Mesendoderm (in vitro differentiated cells): ENCODE measurements at regions not wholly inside any gene's neighbourhood (a gene's known extent, or its start where the extent isn't known, plus 50 kb on each side); places are given as distances from the start of the nearest gene placed in this dataset.
"Not testable (repeated sequence)": the region's sequence is repeated elsewhere in the genome, so short reads cannot be mapped to it uniquely, and the experiment has no call there.

ENCODE experiments used
- DNase-seq: peaks from one replicate; pipeline ENCODE4 v3.0.0; 2013
- H2AK5ac ChIP-seq: 2 replicates; pipeline ENCODE4 v1.6.1; 2013; ENCODE audit warnings: low read length, inconsistent platforms
- H2BK120ac ChIP-seq: 2 replicates; pipeline ENCODE4 v1.6.1; 2013; ENCODE audit warnings: low read depth, mild to moderate bottlenecking, low read length, moderate library complexity, mixed read lengths
- H2BK15ac ChIP-seq: replicated peaks from 2 replicates; pipeline ENCODE4 v1.6.1; 2013; ENCODE audit warnings: low read depth, mild to moderate bottlenecking, moderate library complexity
- H2BK5ac ChIP-seq: 2 replicates; pipeline ENCODE4 v1.6.1; 2013; ENCODE audit warnings: low read length, inconsistent platforms
- H3K18ac ChIP-seq: 2 replicates; pipeline ENCODE4 v1.6.1; 2013; ENCODE audit warnings: mild to moderate bottlenecking, low read length, mixed read lengths
- H3K23ac ChIP-seq: one replicate; pipeline ENCODE4 v1.6.1; 2013; ENCODE audit warnings: low read length
- H3K27ac ChIP-seq: 2 replicates; pipeline ENCODE4 v1.5.1; 2013; ENCODE audit warnings: low read depth, mild to moderate bottlenecking, inconsistent platforms, low read length, moderate library complexity
- H3K27me3 ChIP-seq: 2 replicates; pipeline ENCODE4 v1.6.1; 2013; ENCODE audit warnings: low read length, control low read depth, mild to moderate bottlenecking, inconsistent platforms; ENCODE audit not compliant: insufficient read depth, poor library complexity
- H3K36me3 ChIP-seq: 2 replicates; pipeline ENCODE4 v1.6.1; 2013; ENCODE audit warnings: low read length, inconsistent platforms; ENCODE audit not compliant: control insufficient read depth, insufficient read depth
- H3K4ac ChIP-seq: one replicate; pipeline ENCODE4 v1.6.1; 2013; ENCODE audit warnings: low read depth, mild to moderate bottlenecking, low read length, moderate library complexity
- H3K4me1 ChIP-seq: 2 replicates; pipeline ENCODE4 v1.6.1; 2013; ENCODE audit warnings: low read depth, low read length, inconsistent platforms; ENCODE audit not compliant: control insufficient read depth
- H3K4me2 ChIP-seq: 2 replicates; pipeline ENCODE4 v1.6.1; 2013; ENCODE audit warnings: low read length
- H3K4me3 ChIP-seq: 2 replicates; pipeline ENCODE4 v1.5.1; 2013; ENCODE audit warnings: mild to moderate bottlenecking, low read length
- H3K56ac ChIP-seq: one replicate; pipeline ENCODE4 v1.6.1; 2013; ENCODE audit warnings: low read length
- H3K79me1 ChIP-seq: 2 replicates; pipeline ENCODE4 v1.6.1; 2013; ENCODE audit warnings: low read length, inconsistent platforms
- H3K79me2 ChIP-seq: 2 replicates; pipeline ENCODE4 v1.6.1; 2013; ENCODE audit warnings: mild to moderate bottlenecking, low read length; ENCODE audit not compliant: control insufficient read depth, insufficient read depth
- H3K9ac ChIP-seq: 2 replicates; pipeline ENCODE4 v1.6.1; 2013; ENCODE audit warnings: low read length, inconsistent platforms
- H4K5ac ChIP-seq: one replicate; pipeline ENCODE4 v1.6.1; 2013; ENCODE audit warnings: low read length
- H4K8ac ChIP-seq: one replicate; pipeline ENCODE4 v1.6.1; 2013; ENCODE audit warnings: low read depth, mild to moderate bottlenecking, control low read depth, low read length, moderate library complexity
- WGBS: extraction: QIAGEN DNeasy Blood & Tissue Kit; methylation state at CpG from one replicate; pipeline ENCODE4 v1.1.7; 2013; ENCODE audit warnings: low lambda C conversion rate, missing lambda C conversion rate; ENCODE audit not compliant: insufficient coverage; ENCODE audit errors: extremely low coverage; 5-methylcytosine and 5-hydroxymethylcytosine counted together

DNA sequence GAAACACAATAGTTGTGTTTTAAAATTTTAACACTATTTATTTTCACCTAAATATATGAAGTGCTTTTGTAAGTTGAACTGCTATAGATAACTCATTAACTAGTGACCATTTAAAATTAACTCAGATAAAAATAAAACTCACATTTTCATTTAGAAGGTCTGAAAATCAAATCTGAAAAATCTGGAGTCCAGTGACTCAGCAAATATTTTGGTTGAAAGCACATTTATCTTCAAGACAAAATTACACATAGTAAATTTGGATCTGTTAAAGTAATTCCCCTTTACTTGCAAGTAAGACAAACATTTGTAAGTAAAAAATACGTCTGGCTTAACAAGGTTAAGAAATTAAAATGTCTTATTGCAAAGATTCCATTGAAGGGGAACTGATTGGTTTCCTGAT, 589.1 kb downstream of the TRIML1 start:
- H3K27ac ChIP-seq, result no peak overlapping the region
- no peak overlapping the region for H2BK120ac ChIP-seq
- H3K79me1 ChIP-seq, result no peaks in the 10 kb centered on the region
- no peaks in the 10 kb centered on the region for H3K79me2 ChIP-seq
- no peaks in the 10 kb centered on the region for H3K27me3 ChIP-seq
- H2BK15ac ChIP-seq, result no peak overlapping the region
- no peak overlapping the region for H3K4me2 ChIP-seq
- H3K9ac ChIP-seq, result no peak overlapping the region
- WGBS, result no CpG with 5 or more reads among the region's 1 CpG
- H2AK5ac ChIP-seq, result no peak overlapping the region
- H2BK5ac ChIP-seq, result no peak overlapping the region
- H3K4ac ChIP-seq, result no peak overlapping the region
- no peaks in the 10 kb centered on the region for H3K4me1 ChIP-seq
- H3K23ac ChIP-seq, result no peak overlapping the region
- no peaks in the 10 kb centered on the region for H3K36me3 ChIP-seq
- DNase-seq, result no peak
- no peak overlapping the region for H3K4me3 ChIP-seq
- no peak overlapping the region for H3K18ac ChIP-seq
- H3K56ac ChIP-seq, result no peak overlapping the region
- H4K5ac ChIP-seq, result no peak overlapping the region
- no peak overlapping the region for H4K8ac ChIP-seq

DNA sequence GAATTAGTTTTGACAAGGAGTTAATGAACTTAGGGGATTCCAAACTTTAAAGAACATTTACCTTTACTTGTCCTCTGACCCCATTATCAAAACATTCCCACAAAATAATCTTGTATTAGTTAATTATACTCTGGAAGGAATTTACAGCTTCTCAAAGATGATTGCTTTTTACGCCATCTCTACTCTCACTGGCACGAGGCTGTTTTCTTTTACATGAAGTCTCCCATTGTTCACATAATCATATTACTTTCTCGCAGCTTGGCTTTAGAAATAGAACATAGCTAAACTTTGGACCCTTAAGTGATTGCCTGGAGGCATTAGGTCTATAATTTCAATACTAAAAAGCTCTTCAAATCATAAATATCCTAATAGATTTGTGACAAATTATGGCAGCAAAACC, 592.9 kb downstream of the TRIML1 start:
- Histone ChIP-seq H3K4me3 (no peak overlapping the region), H2BK120ac (no peak overlapping the region), H3K27ac (no peak overlapping the region), H3K36me3 (no peaks in the 10 kb centered on the region), H3K4me1 (no peaks in the 10 kb centered on the region), H2BK5ac (no peak overlapping the region), H3K18ac (no peak overlapping the region), H2BK15ac (no peak overlapping the region), H3K79me2 (no peaks in the 10 kb centered on the region), H3K27me3 (no peaks in the 10 kb centered on the region), H3K79me1 (no peaks in the 10 kb centered on the region), H3K4me2 (no peak overlapping the region), H3K23ac (no peak overlapping the region), H3K56ac (no peak overlapping the region), H4K8ac (no peak overlapping the region), H2AK5ac (no peak overlapping the region), H4K5ac (no peak overlapping the region), H3K4ac (no peak overlapping the region), H3K9ac (no peak overlapping the region)
- DNase-seq, result no peak
- no CpG with 5 or more reads among the region's 3 CpGs for WGBS

DNA sequence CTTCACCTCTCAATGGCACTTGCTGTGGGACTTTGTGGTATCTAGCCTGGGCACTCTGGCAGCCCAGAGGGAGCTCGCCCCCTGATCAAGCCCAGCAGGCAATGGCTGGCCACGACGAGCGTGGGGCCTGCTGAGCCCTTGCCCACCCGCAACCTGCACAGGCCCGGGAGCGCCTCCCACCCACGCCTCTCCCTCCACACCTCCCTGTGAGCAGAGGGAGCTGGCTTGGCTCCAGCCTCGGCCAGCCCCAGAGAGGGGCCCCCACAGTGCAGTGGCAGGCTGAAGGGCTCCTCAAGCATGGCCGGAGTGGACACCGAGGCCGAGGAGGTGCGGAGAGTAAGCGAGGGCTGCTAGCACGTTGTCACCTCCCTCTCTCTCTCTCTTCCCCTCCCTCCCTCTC, 595.8 kb downstream of the TRIML1 start:
- no peak overlapping the region for H2BK120ac ChIP-seq
- H3K27ac ChIP-seq, result no peak overlapping the region
- no peak overlapping the region for H3K4me3 ChIP-seq
- H3K4ac ChIP-seq, result no peak overlapping the region
- no peak for DNase-seq
- WGBS, result no CpG with 5 or more reads among the region's 15 CpGs
- H3K18ac ChIP-seq, result no peak overlapping the region
- no peak overlapping the region for H4K5ac ChIP-seq
- H4K8ac ChIP-seq, result no peak overlapping the region
- no peak overlapping the region for H3K23ac ChIP-seq
- H3K9ac ChIP-seq, result no peak overlapping the region
- no peak overlapping the region for H3K4me2 ChIP-seq
- H3K79me2 ChIP-seq, result no peaks in the 10 kb centered on the region
- H2BK15ac ChIP-seq, result no peak overlapping the region
- H3K4me1 ChIP-seq, result no peaks in the 10 kb centered on the region
- H3K36me3 ChIP-seq, result no peaks in the 10 kb centered on the region
- no peak overlapping the region for H2AK5ac ChIP-seq
- no peak overlapping the region for H2BK5ac ChIP-seq
- H3K56ac ChIP-seq, result no peak overlapping the region
- no peaks in the 10 kb centered on the region for H3K79me1 ChIP-seq
- H3K27me3 ChIP-seq, result no peaks in the 10 kb centered on the region

- no peak overlapping the region for H3K4me3 ChIP-seq
- H2BK5ac ChIP-seq, result no peak overlapping the region
- H3K56ac ChIP-seq, result no peak overlapping the region
- no peak overlapping the region for H2AK5ac ChIP-seq
- no peak overlapping the region for H3K4ac ChIP-seq
- no peak overlapping the region for H2BK120ac ChIP-seq
- H3K27me3 ChIP-seq, result no peaks in the 10 kb centered on the region
- no CpG with 5 or more reads among the region's 4 CpGs for WGBS
- no peak overlapping the region for H3K4me2 ChIP-seq
- no peaks in the 10 kb centered on the region for H3K36me3 ChIP-seq
- no peaks in the 10 kb centered on the region for H3K79me1 ChIP-seq
- no peak overlapping the region for H3K18ac ChIP-seq
- DNase-seq, result no peak
- no peak overlapping the region for H2BK15ac ChIP-seq
- no peak overlapping the region for H4K5ac ChIP-seq
- H4K8ac ChIP-seq, result no peak overlapping the region
- no peak overlapping the region for H3K9ac ChIP-seq
- no peaks in the 10 kb centered on the region for H3K79me2 ChIP-seq
- no peak overlapping the region for H3K23ac ChIP-seq
- H3K27ac ChIP-seq, result no peak overlapping the region
- no peaks in the 10 kb centered on the region for H3K4me1 ChIP-seq
These were observed 598.2 kb downstream of the TRIML1 start for GRCh38 chr4:188737251-188738002.

DNA sequence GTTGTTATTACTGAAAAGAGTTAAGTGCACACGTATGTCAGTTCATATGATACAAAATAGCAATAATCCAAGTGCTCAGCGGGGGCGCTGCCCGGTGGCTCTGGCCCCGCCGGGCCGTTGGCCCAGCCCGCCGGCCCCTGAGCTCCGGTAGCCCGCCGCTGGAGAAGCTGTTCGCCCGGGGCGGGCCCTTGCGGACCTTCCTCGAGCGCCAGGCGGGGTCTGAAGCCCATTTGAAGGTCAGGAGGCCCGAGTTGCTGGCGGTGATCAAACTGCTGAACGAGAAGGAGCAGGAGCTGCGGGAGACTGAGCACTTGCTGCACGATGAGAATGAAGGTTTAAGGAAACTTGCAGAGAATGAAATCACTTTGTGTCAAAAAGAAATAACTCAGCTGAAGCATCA, 599.0 kb downstream of the TRIML1 start:
- H2BK120ac ChIP-seq, H4K8ac ChIP-seq, H4K5ac ChIP-seq, H3K79me1 ChIP-seq, H3K18ac ChIP-seq, H3K79me2 ChIP-seq, H3K56ac ChIP-seq, H3K23ac ChIP-seq, H3K4me3 ChIP-seq, H3K4me2 ChIP-seq, H3K27ac ChIP-seq, H2BK5ac ChIP-seq, H2BK15ac ChIP-seq, H3K9ac ChIP-seq, H3K4me1 ChIP-seq, DNase-seq, H3K27me3 ChIP-seq, H2AK5ac ChIP-seq, H3K36me3 ChIP-seq: not testable (repeated sequence)
- peak overlapping the region; percentile 81 for H3K4ac ChIP-seq
- WGBS, result no CpG with 5 or more reads among the region's 24 CpGs

DNA sequence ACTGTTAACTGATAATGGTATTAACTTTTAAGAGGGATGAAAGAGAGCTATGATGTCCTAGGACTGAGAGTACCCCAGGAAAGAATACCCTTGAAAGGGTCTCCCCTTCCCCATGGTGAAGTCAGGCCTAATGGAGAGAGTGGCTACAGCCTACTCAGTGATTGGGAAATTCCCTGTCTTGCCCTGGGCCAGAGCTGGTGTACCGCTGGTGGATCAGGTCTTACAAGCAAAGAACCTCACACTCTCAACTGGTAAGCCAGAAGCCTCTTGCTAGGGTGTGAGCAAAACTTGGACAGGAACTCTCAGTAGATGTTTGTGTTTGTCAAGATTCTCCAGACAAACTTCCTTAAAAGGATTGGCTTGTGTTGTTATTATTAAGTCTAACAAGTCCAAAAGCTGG, 600.9 kb downstream of the TRIML1 start:
- H4K5ac ChIP-seq, H3K27ac ChIP-seq, H3K4ac ChIP-seq, H4K8ac ChIP-seq, H3K79me1 ChIP-seq, H3K23ac ChIP-seq, H3K9ac ChIP-seq, H2BK120ac ChIP-seq, H3K4me3 ChIP-seq, H2BK15ac ChIP-seq, H3K27me3 ChIP-seq, H2AK5ac ChIP-seq, H2BK5ac ChIP-seq, H3K79me2 ChIP-seq, H3K4me2 ChIP-seq, H3K36me3 ChIP-seq, H3K4me1 ChIP-seq, H3K56ac ChIP-seq, DNase-seq, H3K18ac ChIP-seq: not testable (repeated sequence)
- WGBS, result no CpG with 5 or more reads among the region's 1 CpG
